HG03196 (cell line): ENCODE measurements at regions not wholly inside any gene's neighbourhood (a gene's known extent, or its start where the extent isn't known, plus 50 kb on each side); places are given as distances from the start of the nearest gene placed in this dataset.
"Not testable (repeated sequence)": the region's sequence is repeated elsewhere in the genome, so short reads cannot be mapped to it uniquely, and the experiment has no call there.

ENCODE experiments used
- ATAC-seq: cut with Tn5 transposase; IDR thresholded peaks from one replicate; pipeline ENCODE4 v1.9.1; 2021; ENCODE audit not compliant: unreplicated experiment

- ATAC-seq: peak; percentile 99
These were observed 253.6 kb downstream of the CBLL2 start for GRCh38 chrX:22526339-22526738.

- ATAC-seq: no peak
These were observed 254.6 kb downstream of the CBLL2 start for GRCh38 chrX:22527302-22527701.

- no peak for ATAC-seq
These were observed 261.2 kb downstream of the CBLL2 start for GRCh38 chrX:22533898-22534297.

GRCh38 chrX:22534643-22535042 lies 261.9 kb downstream of the CBLL2 start:
- no peak for ATAC-seq

GRCh38 chrX:22536746-22537304 lies 264.1 kb downstream of the CBLL2 start:
- ATAC-seq: no peak

- no peak for ATAC-seq
These were observed 265.9 kb downstream of the CBLL2 start for GRCh38 chrX:22538580-22538979.

GRCh38 chrX:22541926-22542325 lies 269.2 kb downstream of the CBLL2 start:
- ATAC-seq: no peak

GRCh38 chrX:22542641-22543040 lies 269.9 kb downstream of the CBLL2 start:
- ATAC-seq: no peak

GRCh38 chrX:22559506-22559905 lies 286.8 kb downstream of the CBLL2 start:
- no peak for ATAC-seq

GRCh38 chrX:22575161-22575845 lies 302.6 kb downstream of the CBLL2 start:
- no peak for ATAC-seq

- no peak for ATAC-seq
These were observed 304.5 kb downstream of the CBLL2 start for GRCh38 chrX:22577181-22577580.

- ATAC-seq: no peak
These were observed 313.1 kb downstream of the CBLL2 start for GRCh38 chrX:22585831-22586230.

GRCh38 chrX:22589845-22590244 lies 317.1 kb downstream of the CBLL2 start:
- no peak for ATAC-seq

- no peak for ATAC-seq
These were observed 322.1 kb downstream of the CBLL2 start for GRCh38 chrX:22594766-22595165.

- no peak for ATAC-seq
These were observed 330.3 kb downstream of the CBLL2 start for GRCh38 chrX:22603060-22603459.

GRCh38 chrX:22609452-22609851 lies 336.7 kb downstream of the CBLL2 start:
- ATAC-seq: not testable (repeated sequence)

GRCh38 chrX:22616867-22617266 lies 344.2 kb downstream of the CBLL2 start:
- no peak for ATAC-seq

- ATAC-seq: no peak
These were observed 354.9 kb downstream of the CBLL2 start for GRCh38 chrX:22627576-22627975.

GRCh38 chrX:22628275-22628674 lies 355.6 kb downstream of the CBLL2 start:
- ATAC-seq: no peak

GRCh38 chrX:22629105-22629725 lies 356.5 kb downstream of the CBLL2 start:
- ATAC-seq: no peak

GRCh38 chrX:22634083-22634482 lies 361.4 kb downstream of the CBLL2 start:
- no peak for ATAC-seq

- ATAC-seq: no peak
These were observed 362.0 kb downstream of the CBLL2 start for GRCh38 chrX:22634751-22635150.

- ATAC-seq: no peak
These were observed 351.5 kb upstream of the DDX53 start for GRCh38 chrX:22648281-22648680.
